Spinal cord (tissue), 9 donors: ENCODE measurements at regions not wholly inside any gene's neighbourhood (a gene's known extent, or its start where the extent isn't known, plus 50 kb on each side); places are given as distances from the start of the nearest gene placed in this dataset.
"Not testable (repeated sequence)": the region's sequence is repeated elsewhere in the genome, so short reads cannot be mapped to it uniquely, and the experiment has no call there.

Source experiments
- DNase-seq, 6 donors: peaks; one replicate each; pipeline versions ENCODE4 v3.0.0 to v3.0.0-alpha.2; 2013 to 2015; ENCODE audit warnings: low spot score in 6 of 6, low read depth in 4 of 6
- H3K27ac ChIP-seq: one replicate; pipeline ENCODE4 v1.5.1; 2013; ENCODE audit warnings: low read depth, low read length, control low read depth
- H3K27me3 ChIP-seq: one replicate; pipeline ENCODE4 v1.6.1; 2013; ENCODE audit warnings: low read length; ENCODE audit not compliant: control insufficient read depth, insufficient read depth
- H3K36me3 ChIP-seq: one replicate; pipeline ENCODE4 v1.6.1; 2013; ENCODE audit warnings: low read length; ENCODE audit not compliant: control insufficient read depth, insufficient read depth
- H3K4me1 ChIP-seq: one replicate; pipeline ENCODE4 v1.6.1; 2013; ENCODE audit warnings: low read length; ENCODE audit not compliant: control insufficient read depth, insufficient read depth
- H3K4me3 ChIP-seq: one replicate; pipeline ENCODE4 v1.5.1; 2013; ENCODE audit warnings: low read depth, low read length, control low read depth
- H3K9me3 ChIP-seq: one replicate; pipeline ENCODE4 v1.6.1; 2013; ENCODE audit warnings: low read length; ENCODE audit not compliant: control insufficient read depth, insufficient read depth
- WGBS: methylation state at CpG from one replicate; pipeline ENCODE4 v1.1.5; 2013; ENCODE audit warnings: missing lambda C conversion rate; ENCODE audit not compliant: insufficient coverage; 5-methylcytosine and 5-hydroxymethylcytosine counted together
- donor health status: healthy.

DNA sequence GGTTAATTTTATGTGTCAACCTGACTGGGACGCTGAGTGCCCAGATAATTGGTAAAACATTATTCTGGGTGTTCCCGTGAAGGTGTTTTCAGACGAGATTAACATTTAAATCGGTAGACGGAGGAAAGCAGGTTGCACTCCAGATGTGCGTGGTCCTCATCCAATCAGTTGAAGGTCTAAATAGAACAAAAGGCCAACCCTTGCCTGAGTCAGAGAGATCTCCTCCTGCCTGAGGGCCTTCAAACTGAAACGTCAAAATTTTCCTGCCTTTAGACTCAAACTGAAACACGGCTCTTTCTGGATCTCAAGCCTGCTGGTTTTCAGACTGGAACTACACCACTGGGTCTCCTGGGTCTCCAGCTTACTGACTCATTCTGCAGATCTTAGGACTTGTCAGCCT lies 70.9 kb downstream of the NPIPA5 start:
- 100% methylated on average over 2 of the region's 8 CpGs for WGBS
- H3K4me1 ChIP-seq, H3K27ac ChIP-seq, DNase-seq, H3K9me3 ChIP-seq, H3K27me3 ChIP-seq, H3K36me3 ChIP-seq, H3K4me3 ChIP-seq: not testable (repeated sequence)

DNA sequence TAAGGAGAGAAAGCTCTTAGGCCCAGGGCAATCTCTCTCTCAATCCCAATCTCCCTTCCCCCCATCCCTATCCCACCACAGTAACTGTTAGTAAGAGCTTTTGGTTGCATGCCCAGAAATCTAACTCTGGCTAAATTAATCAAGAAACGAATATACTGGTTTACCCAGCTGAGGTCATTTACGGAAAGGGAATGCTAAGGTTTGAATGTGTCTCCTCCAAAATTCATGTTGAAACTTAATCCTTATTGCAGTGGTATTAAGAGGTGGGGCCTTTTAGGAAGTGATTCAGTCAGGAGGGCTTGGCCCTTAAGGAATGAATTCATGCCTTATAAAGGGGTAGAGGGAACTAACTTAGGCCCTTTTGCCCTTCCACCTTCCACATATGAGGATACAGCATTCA lies 72.2 kb downstream of the NPIPA5 start:
- not testable (repeated sequence) for H3K4me1 ChIP-seq

DNA sequence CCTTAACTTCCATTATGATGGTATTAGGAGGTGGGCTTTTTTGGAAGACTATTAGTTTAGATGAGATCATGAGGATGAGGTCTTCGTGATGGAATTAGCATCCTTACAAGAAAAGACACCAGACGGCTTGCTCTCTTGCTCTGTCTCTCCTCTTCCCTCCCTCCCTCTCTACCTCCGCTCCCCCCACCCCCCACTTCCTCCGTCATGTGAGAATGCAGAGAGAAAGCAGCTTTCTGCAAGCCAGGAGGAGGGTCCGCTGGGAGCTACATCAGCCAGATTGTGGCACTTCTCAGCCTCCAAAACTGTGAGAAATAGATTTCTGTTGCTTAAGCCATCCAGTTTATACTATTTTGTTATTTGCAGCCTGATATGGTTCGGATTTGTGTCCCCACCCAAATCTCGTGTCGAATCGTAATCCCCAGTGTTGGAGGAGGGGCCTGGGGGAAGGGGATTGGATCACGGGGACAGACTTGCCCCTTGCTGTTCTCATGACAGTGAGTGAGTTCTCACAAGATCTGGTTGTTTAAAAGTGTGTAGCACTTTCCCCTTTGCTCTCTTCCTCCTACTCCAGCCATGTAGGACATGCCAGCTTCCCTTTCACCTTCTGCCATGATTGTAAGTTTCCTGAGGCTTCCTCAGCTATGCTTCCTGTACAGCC lies 74.3 kb downstream of the NPIPA5 start:
- H3K27me3 ChIP-seq, DNase-seq, H3K36me3 ChIP-seq, H3K4me1 ChIP-seq, H3K27ac ChIP-seq, H3K9me3 ChIP-seq, H3K4me3 ChIP-seq: not testable (repeated sequence)
- no CpG with 5 or more reads among the region's 10 CpGs for WGBS

More for the DNA sequence above, 72.2 kb downstream of the NPIPA5 start:
- H3K27me3 ChIP-seq, H3K4me3 ChIP-seq, H3K9me3 ChIP-seq, H3K36me3 ChIP-seq, H3K27ac ChIP-seq: not testable (repeated sequence)
- no CpG with 5 or more reads among the region's 2 CpGs for WGBS
- DNase-seq: peak in 1 of 6 donors; percentile 63

DNA sequence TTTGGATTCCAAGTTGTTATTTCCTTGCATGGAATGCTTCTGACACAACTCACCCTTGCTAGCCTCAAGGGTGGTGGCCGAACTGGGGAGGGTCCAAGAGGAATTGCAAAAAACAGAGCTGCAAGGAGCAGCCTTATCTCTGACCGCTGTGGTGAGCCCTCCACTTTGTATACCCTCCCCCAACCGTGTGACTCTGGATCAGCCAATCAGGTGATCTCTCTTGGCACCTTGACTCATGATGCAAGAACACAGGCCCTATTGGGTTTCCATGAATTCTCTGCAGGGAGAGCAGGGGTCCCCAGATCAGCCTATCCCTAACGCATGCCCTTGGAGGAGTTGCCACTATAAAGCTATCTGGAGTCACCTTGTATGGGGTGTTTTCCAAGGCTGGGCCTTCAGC lies 81.0 kb downstream of the NPIPA5 start:
- WGBS: no CpG with 5 or more reads among the region's 4 CpGs
- H3K36me3 ChIP-seq, DNase-seq, H3K27ac ChIP-seq, H3K4me1 ChIP-seq, H3K27me3 ChIP-seq, H3K4me3 ChIP-seq, H3K9me3 ChIP-seq: not testable (repeated sequence)

DNA sequence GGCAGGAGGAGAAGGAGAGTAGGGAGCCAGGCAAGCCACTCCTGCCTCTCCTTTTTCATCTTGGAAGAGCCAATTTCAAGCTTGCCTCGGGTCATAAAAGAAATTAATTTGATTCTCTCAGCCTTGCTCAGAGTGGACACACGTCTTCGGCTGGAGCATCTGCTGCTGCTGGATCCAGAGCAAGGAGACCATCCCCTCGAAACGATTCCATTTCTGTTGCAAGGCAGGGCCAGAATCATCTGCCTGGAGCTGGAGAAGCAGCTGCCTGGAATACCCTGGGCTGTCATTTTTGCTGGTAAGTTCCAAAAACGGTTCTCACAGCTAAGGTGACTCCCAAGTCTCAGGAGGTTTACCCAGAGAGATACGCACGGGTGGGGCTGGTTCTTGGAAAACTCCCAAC lies 103.3 kb downstream of the NPIPA5 start:
- DNase-seq: peak in 1 of 6 donors; percentile 51

DNA sequence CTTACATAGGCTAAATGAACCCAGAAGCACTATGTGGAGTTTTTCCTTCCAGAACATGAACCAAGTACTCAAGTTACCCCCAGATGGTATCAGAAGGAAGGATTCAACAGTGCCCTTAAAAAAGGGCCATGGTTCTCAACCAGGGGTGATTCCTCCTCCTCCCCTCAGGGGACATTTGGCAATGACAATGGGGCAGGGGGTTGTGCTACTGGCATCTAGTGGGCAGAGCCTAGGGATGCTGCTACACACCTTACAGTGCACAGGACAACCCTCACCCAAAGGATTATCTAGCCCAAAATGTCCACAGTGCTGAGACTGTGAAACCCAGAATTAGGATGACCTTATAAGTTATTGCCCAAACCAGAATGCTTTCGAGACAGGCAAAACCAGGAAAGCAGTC lies 104.1 kb downstream of the NPIPA5 start:
- not testable (repeated sequence) for H3K4me1 ChIP-seq, DNase-seq, H3K9me3 ChIP-seq, H3K27me3 ChIP-seq, H3K36me3 ChIP-seq, H3K27ac ChIP-seq, H3K4me3 ChIP-seq
- no CpG with 5 or more reads among the region's 1 CpG for whole genome bisulfite sequencing

More for the DNA sequence above, 103.3 kb downstream of the NPIPA5 start:
- H3K4me3 ChIP-seq, H3K36me3 ChIP-seq, H3K9me3 ChIP-seq, H3K4me1 ChIP-seq, H3K27ac ChIP-seq, H3K27me3 ChIP-seq: not testable (repeated sequence)
- WGBS: 57% methylated on average over 7 of the region's 8 CpGs

DNA sequence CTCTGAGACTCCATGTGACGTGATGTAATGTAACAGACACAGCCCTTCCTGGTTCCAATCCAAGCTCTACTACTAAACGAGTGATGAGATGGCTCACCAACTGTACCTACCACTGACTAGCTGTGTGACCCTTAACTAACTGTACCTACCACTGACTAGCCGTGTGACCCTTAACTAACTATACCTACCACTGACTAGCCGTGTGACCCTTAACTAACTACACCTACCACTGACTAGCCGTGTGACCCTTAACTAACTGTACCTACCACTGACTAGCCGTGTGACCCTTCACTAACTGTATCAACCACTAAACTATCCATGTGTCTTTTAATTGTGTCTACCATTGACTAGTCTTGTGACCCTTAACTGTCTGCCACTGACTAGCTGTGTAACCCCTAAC lies 111.2 kb downstream of the NPIPA5 start:
- H3K4me3 ChIP-seq, H3K27ac ChIP-seq, H3K9me3 ChIP-seq, H3K36me3 ChIP-seq, H3K27me3 ChIP-seq, H3K4me1 ChIP-seq, DNase-seq: not testable (repeated sequence)
- 100% methylated on average over 2 of the region's 6 CpGs for WGBS

DNA sequence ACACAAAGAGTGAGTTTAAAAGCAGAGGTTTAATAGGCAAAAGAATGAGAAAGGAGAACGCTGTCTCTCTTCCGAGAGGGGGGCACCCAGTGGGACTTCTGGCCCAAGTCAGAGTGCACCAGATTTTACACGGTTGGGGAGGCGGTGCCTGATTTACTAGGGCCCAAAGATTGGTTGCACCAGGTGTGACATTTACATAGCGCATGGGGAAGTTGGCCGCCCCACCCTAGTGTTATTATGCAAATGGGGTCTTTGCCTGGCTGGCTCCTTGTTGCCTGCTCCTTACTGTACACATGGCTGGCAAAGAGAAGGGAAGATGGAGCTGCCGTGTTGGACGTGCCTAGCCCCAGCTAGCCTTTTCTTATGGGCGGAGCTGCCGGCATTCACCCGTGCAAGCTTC lies 115.9 kb downstream of the NPIPA5 start:
- H3K4me3 ChIP-seq, H3K27me3 ChIP-seq, H3K9me3 ChIP-seq, DNase-seq, H3K36me3 ChIP-seq, H3K27ac ChIP-seq, H3K4me1 ChIP-seq: not testable (repeated sequence)
- WGBS: no CpG with 5 or more reads among the region's 11 CpGs

DNA sequence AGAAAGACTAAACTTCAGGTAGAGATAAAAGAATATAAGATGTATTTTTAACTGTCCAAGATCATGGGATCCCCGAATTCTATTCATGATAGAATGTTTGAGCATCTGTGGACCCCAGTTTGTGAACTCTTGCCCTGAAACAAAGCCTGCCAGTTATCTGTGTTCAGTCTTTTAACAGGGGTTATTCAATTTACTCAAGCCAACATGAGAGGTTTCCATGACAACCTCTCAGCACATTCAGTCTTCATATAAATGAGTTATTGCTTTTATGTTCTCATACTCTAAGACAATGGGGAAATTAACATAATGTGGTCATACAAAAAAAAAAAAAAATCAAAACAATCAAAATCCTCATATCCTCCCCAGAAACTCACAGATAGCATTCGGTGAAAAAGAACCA lies 130.1 kb downstream of the NPIPA5 start:
- H3K4me3 ChIP-seq, H3K36me3 ChIP-seq, H3K4me1 ChIP-seq, H3K9me3 ChIP-seq, H3K27ac ChIP-seq, H3K27me3 ChIP-seq, DNase-seq: not testable (repeated sequence)
- WGBS: no CpG with 5 or more reads among the region's 2 CpGs

DNA sequence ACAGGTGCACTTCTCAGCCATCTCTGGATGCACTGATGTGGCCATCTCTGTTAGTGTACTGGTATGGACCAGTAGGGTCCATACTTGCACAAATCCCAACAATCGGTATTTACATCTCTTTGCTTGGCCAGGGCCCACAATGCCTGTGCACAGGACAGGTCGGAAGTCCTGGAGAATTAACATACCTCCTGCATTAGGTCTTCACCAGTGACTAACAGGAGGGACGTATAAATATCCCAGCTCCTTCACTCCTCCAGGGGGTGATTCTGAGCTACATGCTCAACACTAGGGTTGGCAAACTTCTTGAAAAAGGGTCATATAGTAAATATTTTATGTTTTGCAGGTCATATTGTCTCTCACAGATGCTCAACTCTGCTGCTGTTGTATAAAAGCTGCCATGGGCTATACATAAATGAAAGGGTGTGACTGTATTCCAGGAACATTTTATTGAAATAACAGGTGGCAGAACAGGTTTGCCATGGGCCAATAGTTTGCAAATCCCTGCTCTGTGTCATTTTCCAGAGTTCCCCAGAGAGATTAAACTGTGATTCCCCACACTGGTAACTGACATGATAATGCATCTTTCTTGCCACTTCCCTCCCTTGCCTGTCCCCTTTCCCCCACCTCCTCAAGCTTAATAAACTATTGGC lies 141.3 kb downstream of the NPIPA5 start:
- not testable (repeated sequence) for H3K4me1 ChIP-seq, DNase-seq, H3K4me3 ChIP-seq, H3K27ac ChIP-seq, H3K9me3 ChIP-seq, H3K27me3 ChIP-seq, H3K36me3 ChIP-seq
- no CpG with 5 or more reads among the region's 3 CpGs for WGBS
